CD14-positive monocyte (primary cell): ENCODE measurements at regions not wholly inside any gene's neighbourhood (a gene's known extent, or its start where the extent isn't known, plus 50 kb on each side); places are given as distances from the start of the nearest gene placed in this dataset.

Experiments
- DNase-seq, 3 donors: peaks; one replicate each; pipeline ENCODE4 v3.0.0-alpha.2; 2011 to 2022
- H2AFZ ChIP-seq: 2 replicates; pipeline ENCODE4 v1.6.0; 2012; ENCODE audit warnings: mild to moderate bottlenecking, low read depth, low read length, inconsistent platforms; ENCODE audit not compliant: insufficient read depth, poor library complexity, severe bottlenecking
- H3K27ac ChIP-seq, 2 donors: 1 replicate in 1 of 2; 2 replicates in 1 of 2; pipeline ENCODE4 v1.5.1; 2012 to 2013; ENCODE audit warnings: low read length in 2 of 2, control low read depth in 1 of 2, inconsistent platforms in 1 of 2, low read depth in 1 of 2, mild to moderate bottlenecking in 1 of 2
- H3K27me3 ChIP-seq, 2 donors: one replicate each; pipeline versions ENCODE4 v1.6.0 to v1.6.1; 2011 to 2013; ENCODE audit warnings: low read length in 2 of 2; ENCODE audit not compliant: control insufficient read depth in 2 of 2, insufficient read depth in 2 of 2
- H3K36me3 ChIP-seq, 2 donors: replicated peaks in 1 of 2; 1 replicate in 1 of 2; 2 replicates in 1 of 2; pipeline versions ENCODE4 v1.5.1 to v1.6.1; 2012 to 2013; ENCODE audit warnings: low read length in 2 of 2, control low read depth in 1 of 2, inconsistent platforms in 1 of 2, mild to moderate bottlenecking in 1 of 2; ENCODE audit not compliant: insufficient read depth in 2 of 2, control insufficient read depth in 1 of 2
- H3K4me1 ChIP-seq, 2 donors: 1 replicate in 1 of 2; 2 replicates in 1 of 2; pipeline versions ENCODE4 v1.5.1 to v1.6.1; 2012 to 2013; ENCODE audit warnings: low read length in 2 of 2, control low read depth in 1 of 2, inconsistent platforms in 1 of 2, mild to moderate bottlenecking in 1 of 2, moderate library complexity in 1 of 2; ENCODE audit not compliant: insufficient read depth in 2 of 2, control insufficient read depth in 1 of 2
- H3K4me2 ChIP-seq: replicated peaks from 2 replicates; pipeline ENCODE3; 2012; ENCODE audit warnings: low read length, moderate library complexity, mild to moderate bottlenecking; ENCODE audit not compliant: poor library complexity, severe bottlenecking; ENCODE audit errors: extremely low read depth
- H3K4me3 ChIP-seq, 3 experiments: fragments of 200-600 bp in 1 of 3; sonication (generic) in 1 of 3; replicated peaks in 1 of 3; 1 replicate in 2 of 3; 2 replicates in 1 of 3; pipeline ENCODE4 v1.5.1; 2011 to 2013; ENCODE audit warnings: low read length in 3 of 3, mild to moderate bottlenecking in 3 of 3, control low read depth in 2 of 3, low read depth in 2 of 3, inconsistent platforms in 1 of 3, moderate library complexity in 1 of 3
- H3K79me2 ChIP-seq: 2 replicates; pipeline ENCODE4 v1.6.0; 2012; ENCODE audit warnings: mild to moderate bottlenecking, control low read depth, inconsistent platforms, low read length, moderate library complexity; ENCODE audit not compliant: insufficient read depth
- H3K9ac ChIP-seq: 2 replicates; pipeline ENCODE4 v1.6.0; 2017; ENCODE audit warnings: low read length, mild to moderate bottlenecking; ENCODE audit not compliant: insufficient read depth, poor library complexity, severe bottlenecking
- H3K9me3 ChIP-seq, 2 donors: replicated peaks in 1 of 2; 1 replicate in 1 of 2; 2 replicates in 1 of 2; pipeline versions ENCODE4 v1.5.1 to v1.6.1; 2012 to 2013; ENCODE audit warnings: low read length in 2 of 2, control low read depth in 1 of 2; ENCODE audit not compliant: control insufficient read depth in 1 of 2, insufficient read depth in 1 of 2
- H4K20me1 ChIP-seq: 2 replicates; pipeline ENCODE4 v1.6.0; 2012; ENCODE audit warnings: mild to moderate bottlenecking, low read length, control low read depth, moderate library complexity; ENCODE audit not compliant: insufficient read depth
- H3K27ac Mint-ChIP-seq, 7 donors: one replicate each; pipeline ENCODE4 v1.8.0; 2020; ENCODE audit warnings: mild to moderate bottlenecking in 7 of 7, mixed read lengths in 7 of 7, moderate library complexity in 6 of 7, inconsistent platforms in 2 of 7
- H3K27me3 Mint-ChIP-seq, 3 donors: one replicate each; pipeline ENCODE4 v1.8.0; 2021 to 2022; ENCODE audit warnings: low read depth in 3 of 3, mild to moderate bottlenecking in 3 of 3, mixed read lengths in 3 of 3, moderate library complexity in 3 of 3, inconsistent platforms in 1 of 3
- H3K36me3 Mint-ChIP-seq, 2 donors: one replicate each; pipeline ENCODE4 v1.8.0; 2020; ENCODE audit warnings: mixed read lengths in 2 of 2, inconsistent platforms in 1 of 2, mild to moderate bottlenecking in 1 of 2
- H3K4me1 Mint-ChIP-seq: one replicate; pipeline ENCODE4 v1.8.0; 2020; ENCODE audit warnings: mild to moderate bottlenecking, mixed read lengths
- H3K4me3 Mint-ChIP-seq, 2 donors: one replicate each; pipeline ENCODE4 v1.8.0; 2020; ENCODE audit warnings: mild to moderate bottlenecking in 2 of 2, mixed read lengths in 2 of 2, moderate library complexity in 1 of 2
- H3K9me3 Mint-ChIP-seq, 7 donors: one replicate each; pipeline ENCODE4 v1.8.0; 2020 to 2022; ENCODE audit warnings: mixed read lengths in 7 of 7, mild to moderate bottlenecking in 6 of 7, moderate library complexity in 6 of 7, inconsistent platforms in 2 of 7
- CTCF ChIP-seq: fragments of 200-600 bp; IDR thresholded peaks from one replicate; pipeline ENCODE4 v1.8.0; 2022; ENCODE audit warnings: antibody characterized with exemption, mild to moderate bottlenecking
- WGBS: methylation state at CpG from one replicate; pipeline ENCODE4 v1.1.5; 2013; ENCODE audit warnings: missing lambda C conversion rate; ENCODE audit not compliant: insufficient coverage; 5-methylcytosine and 5-hydroxymethylcytosine counted together
- intact Hi-C, 2 donors: fragments of 100-400 bp; cut with micrococcal nuclease; formaldehyde crosslinking; loops; one replicate each; pipeline versions ENCODE4 v1.15.0 to v1.15.1; 2023

DNA sequence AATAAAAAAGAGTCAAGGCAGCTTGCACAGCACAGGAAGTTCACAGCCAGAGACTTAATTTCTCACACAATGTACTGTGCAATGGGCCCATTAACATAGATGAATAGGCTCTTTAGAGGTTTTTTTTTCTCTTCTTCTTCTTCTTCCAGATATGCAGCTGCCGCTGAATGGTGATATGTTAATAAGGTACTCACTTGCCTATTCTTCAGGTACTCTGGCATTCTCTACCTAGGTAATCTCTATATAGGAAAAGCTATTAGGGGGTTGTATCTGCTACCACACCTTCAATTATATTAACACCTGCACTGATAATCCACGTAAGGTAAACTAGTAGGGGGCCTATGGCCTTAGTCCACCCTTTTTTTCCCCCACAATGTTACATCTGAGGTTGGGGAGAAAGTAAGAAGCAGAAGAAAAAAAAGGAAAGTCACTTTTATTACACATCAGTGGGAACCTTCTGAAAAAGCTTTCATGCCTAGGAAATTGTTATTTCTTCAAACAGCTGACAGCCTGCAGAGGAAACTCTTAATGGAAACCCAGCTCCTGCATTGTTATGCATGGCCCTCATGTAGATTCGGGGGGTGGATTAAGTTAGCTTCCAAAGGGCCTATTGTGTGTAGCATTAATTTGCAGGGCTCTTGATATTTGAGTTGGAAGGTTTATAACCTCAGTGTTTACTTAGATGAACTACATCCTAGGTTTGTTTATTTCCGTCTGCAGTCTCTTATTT lies 525.5 kb downstream of the ZIC1 start:
- no peaks in the 10 kb centered on the region for H3K9me3 ChIP-seq
- Mint-ChIP-seq H3K9me3 (peaks cover 0 to 2% (median 0%) of the 10 kb centered on the region in 7 donors), H3K36me3 (no peaks in the 10 kb centered on the region)

GRCh38 chr3:147937341-147937740 lies 528.2 kb downstream of the ZIC1 start:
- no peak overlapping the region for H3K27ac Mint-ChIP-seq

More for the DNA sequence above, 525.5 kb downstream of the ZIC1 start:
- H3K4me1 ChIP-seq = no peaks in the 10 kb centered on the region
- H3K27me3 ChIP-seq = no peaks in the 10 kb centered on the region
- Mint-ChIP-seq H3K4me3 (no peak overlapping the region), H3K27me3 (peaks cover 0 to 2% (median 2%) of the 10 kb centered on the region in 3 donors), H3K27ac (no peak overlapping the region), H3K4me1 (no peaks in the 10 kb centered on the region)
- TF ChIP-seq CTCF = no peak
- no peak overlapping the region for H3K9ac ChIP-seq
- H3K27ac ChIP-seq = no peak overlapping the region
- H3K79me2 ChIP-seq = no peaks in the 10 kb centered on the region
- no peak overlapping the region for H3K4me2 ChIP-seq
- no peaks in the 10 kb centered on the region for H4K20me1 ChIP-seq
- DNase-seq = no peak
- WGBS = no CpG with 5 or more reads among the region's 4 CpGs
- H2AFZ ChIP-seq = no peak overlapping the region
- H3K4me3 ChIP-seq = no peak overlapping the region
- intact Hi-C loops = no loop called here
- H3K36me3 ChIP-seq = no peaks in the 10 kb centered on the region

More at GRCh38 chr3:147937341-147937740, 528.2 kb downstream of the ZIC1 start:
- Histone ChIP-seq H2AFZ (no peak overlapping the region), H4K20me1 (no peaks in the 10 kb centered on the region), H3K4me2 (no peak overlapping the region), H3K36me3 (no peaks in the 10 kb centered on the region), H3K79me2 (no peaks in the 10 kb centered on the region), H3K4me1 (no peaks in the 10 kb centered on the region), H3K27me3 (no peaks in the 10 kb centered on the region), H3K27ac (no peak overlapping the region), H3K9me3 (no peaks in the 10 kb centered on the region), H3K4me3 (no peak overlapping the region), H3K9ac (no peak overlapping the region)
- intact Hi-C loops = no loop called here
- no peak for DNase-seq
- Mint-ChIP-seq H3K36me3 (no peaks in the 10 kb centered on the region), H3K4me3 (no peak overlapping the region), H3K4me1 (no peaks in the 10 kb centered on the region), H3K9me3 (peaks cover 0 to 2% (median 0%) of the 10 kb centered on the region in 7 donors), H3K27me3 (peaks cover 0 to 2% (median 2%) of the 10 kb centered on the region in 3 donors)
- no peak for TF ChIP-seq CTCF
